ENCODE measurements at regions not wholly inside any gene's neighbourhood (a gene's known extent, or its start where the extent isn't known, plus 50 kb on each side); places are given as distances from the start of the nearest gene placed in this dataset.

- TF ChIP-seq ZNF274 (IDR thresholded peaks at IDR 0.05; ENCODE audit: low read depth, low read length) (no peak), CTCF (IDR thresholded peaks at IDR 0.05 in 2 of 3, conservative IDR thresholded peaks at IDR 0.05 in 1 of 3; ENCODE audit: borderline replicate concordance in 1 of 3, insufficient read depth in 1 of 3, low read depth in 2 of 3, low read length in 2 of 3) (no peak), POLR2A (IDR thresholded peaks at IDR 0.05; ENCODE audit: borderline replicate concordance, extremely low read depth, insufficient read depth, insufficient read length) (no peak), REST (IDR thresholded peaks at IDR 0.05; ENCODE audit: low read depth) (no peak), POLR2AphosphoS5 (IDR thresholded peaks at IDR 0.05; ENCODE audit: low read depth, low read length) (no peak), EZH2 (IDR thresholded peaks at IDR 0.05) (no peak), SIN3A (IDR thresholded peaks at IDR 0.05; ENCODE audit: low read depth) (no peak), RAD21 (IDR thresholded peaks at IDR 0.05; ENCODE audit: low read depth) (no peak), SRF (IDR thresholded peaks at IDR 0.05; ENCODE audit: low read depth) (no peak)
Measured at GRCh38 chr2:192459422-192459821, 264.7 kb upstream of the TMEFF2 start.

All from HCT116 (cell line).